HFF-Myc (cell line): ENCODE measurements at regions not wholly inside any gene's neighbourhood (a gene's known extent, or its start where the extent isn't known, plus 50 kb on each side); places are given as distances from the start of the nearest gene placed in this dataset.

ENCODE experiments used
- DNase-seq: peaks from one replicate; pipeline ENCODE4 v3.0.0-alpha.2; 2011; ENCODE audit warnings: low read depth; ENCODE audit errors: extremely low read depth
- H3K4me3 ChIP-seq: replicated peaks from 2 replicates; pipeline ENCODE4 v1.5.1; 2011; ENCODE audit warnings: low read depth, mild to moderate bottlenecking, control low read depth, low read length
- CTCF ChIP-seq: IDR thresholded peaks from 2 replicates; pipeline ENCODE4 v1.5.1; 2012; ENCODE audit warnings: mild to moderate bottlenecking, low read depth, low read length, control low read depth; ENCODE audit errors: missing control alignments

- TF ChIP-seq CTCF, result no peak
- no peak for DNase-seq
- no peak overlapping the region for H3K4me3 ChIP-seq
These were observed 228.8 kb downstream of the VAPA start for GRCh38 chr18:10142496-10143160.

- H3K4me3 ChIP-seq, result no peak overlapping the region
- no peak for DNase-seq
- no peak for TF ChIP-seq CTCF
These were observed 229.8 kb downstream of the VAPA start for GRCh38 chr18:10143596-10143995.

- DNase-seq, result no peak
- no peak for TF ChIP-seq CTCF
- no peak overlapping the region for H3K4me3 ChIP-seq
These were observed 231.7 kb downstream of the VAPA start for GRCh38 chr18:10145546-10145945.

GRCh38 chr18:10147226-10147625 lies 233.4 kb downstream of the VAPA start:
- no peak for TF ChIP-seq CTCF
- no peak overlapping the region for H3K4me3 ChIP-seq
- no peak for DNase-seq

- DNase-seq, result no peak
- H3K4me3 ChIP-seq, result no peak overlapping the region
- no peak for TF ChIP-seq CTCF
These were observed 233.9 kb downstream of the VAPA start for GRCh38 chr18:10147752-10148151.

GRCh38 chr18:10148189-10148929 lies 234.5 kb downstream of the VAPA start:
- H3K4me3 ChIP-seq, result no peak overlapping the region

More at GRCh38 chr18:10148189-10148929, 234.5 kb downstream of the VAPA start:
- no peak for TF ChIP-seq CTCF
- no peak for DNase-seq
